ENCODE measurements at regions not wholly inside any gene's neighbourhood (a gene's known extent, or its start where the extent isn't known, plus 50 kb on each side); places are given as distances from the start of the nearest gene placed in this dataset.

DNA sequence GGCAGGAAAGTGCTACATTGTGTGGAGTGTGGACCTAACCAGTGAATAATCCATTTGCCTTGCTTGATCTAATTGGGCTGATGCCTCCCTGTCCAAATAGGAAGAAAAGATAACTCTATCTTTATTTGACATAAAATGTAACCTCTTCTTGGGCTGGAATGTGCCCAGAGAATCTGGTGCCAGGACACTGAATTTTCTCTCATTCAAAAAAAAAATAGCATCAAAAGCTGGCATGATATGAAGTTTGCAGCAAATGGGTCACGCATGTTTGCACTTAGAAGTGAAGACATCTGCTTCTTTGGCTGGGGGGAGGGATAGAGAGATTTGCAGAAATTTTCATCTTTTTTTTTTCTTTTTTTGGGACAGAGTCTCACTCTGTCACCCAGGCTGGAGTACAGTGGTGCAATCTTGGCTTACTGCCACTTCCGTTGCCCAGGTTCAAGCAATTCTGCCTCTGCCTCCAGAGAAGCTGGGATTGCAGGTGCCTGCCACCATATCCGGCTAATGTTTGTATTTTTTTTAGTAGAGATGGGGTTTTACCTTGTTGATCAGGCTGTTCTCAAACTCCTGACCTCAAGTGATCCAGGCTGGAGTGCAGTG lies 478.2 kb upstream of the EEF2KMT start:
- intact Hi-C loops (cut with micrococcal nuclease): no loop called here
- DNase-seq: no peak
- no peak for ATAC-seq

DNA sequence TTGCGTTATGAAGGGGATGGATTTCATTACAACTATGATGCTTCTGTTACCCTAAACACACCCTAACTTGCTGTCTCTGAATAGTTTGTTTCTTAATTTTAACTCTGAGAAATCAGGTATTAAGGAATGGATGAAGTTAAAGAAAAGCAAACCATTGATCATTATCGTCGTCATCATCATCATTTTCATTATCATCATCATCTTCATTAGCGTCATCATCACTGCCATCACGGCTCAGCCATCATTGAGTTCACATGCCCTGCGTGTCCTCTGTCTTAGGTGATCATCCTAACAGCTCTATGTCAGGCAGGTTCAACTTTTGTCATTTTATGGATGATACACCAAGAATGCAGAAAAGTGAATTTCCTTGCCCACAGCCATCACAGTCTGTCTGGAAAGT lies 477.5 kb upstream of the EEF2KMT start:
- intact Hi-C loops (cut with micrococcal nuclease): no loop called here
- no peak for DNase-seq
- no peak for ATAC-seq

DNA sequence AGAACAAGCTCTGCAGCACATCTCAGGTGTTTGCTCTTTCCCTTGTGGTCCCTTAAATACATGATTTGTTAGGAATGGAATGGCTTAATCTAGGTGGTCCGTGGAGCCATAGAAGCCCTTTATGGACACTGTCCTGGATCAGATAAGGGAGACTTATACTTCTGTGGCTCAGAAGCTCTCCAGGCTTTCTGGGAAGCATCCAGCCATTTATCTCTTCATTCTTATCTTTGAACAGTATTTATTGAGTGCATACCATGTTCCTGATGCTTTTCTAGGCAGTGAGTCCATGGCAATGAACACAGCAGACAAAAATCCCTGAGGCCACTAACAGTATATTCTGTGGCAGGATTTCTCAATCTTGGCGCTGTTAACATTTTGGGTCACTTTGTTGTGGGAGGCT lies 474.5 kb upstream of the EEF2KMT start:
- ATAC-seq (no peak), DNase-seq (no peak)
- intact Hi-C loops (cut with micrococcal nuclease): no loop called here

DNA sequence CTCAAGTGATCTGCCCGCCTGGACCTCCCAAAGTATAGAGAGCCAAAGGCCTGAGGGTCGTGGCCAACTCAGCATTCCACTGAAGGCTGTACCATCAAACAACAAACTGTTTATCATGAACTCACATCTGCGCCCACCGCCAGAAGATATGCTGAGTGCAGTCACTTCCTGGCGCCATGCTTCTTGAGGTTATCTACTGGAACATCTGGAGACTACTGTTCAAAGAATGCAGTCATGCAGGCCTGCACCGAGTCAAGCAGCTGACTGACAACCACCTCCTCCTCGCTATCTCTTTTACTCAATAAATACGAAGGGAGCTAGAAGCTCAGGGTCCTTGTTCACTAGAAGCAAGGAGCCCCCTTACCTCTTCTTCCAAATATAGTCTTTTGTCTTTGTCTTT lies 473.9 kb upstream of the EEF2KMT start:
- ATAC-seq (no peak), DNase-seq (no peak)
- intact Hi-C loops (cut with micrococcal nuclease): no loop called here

DNA sequence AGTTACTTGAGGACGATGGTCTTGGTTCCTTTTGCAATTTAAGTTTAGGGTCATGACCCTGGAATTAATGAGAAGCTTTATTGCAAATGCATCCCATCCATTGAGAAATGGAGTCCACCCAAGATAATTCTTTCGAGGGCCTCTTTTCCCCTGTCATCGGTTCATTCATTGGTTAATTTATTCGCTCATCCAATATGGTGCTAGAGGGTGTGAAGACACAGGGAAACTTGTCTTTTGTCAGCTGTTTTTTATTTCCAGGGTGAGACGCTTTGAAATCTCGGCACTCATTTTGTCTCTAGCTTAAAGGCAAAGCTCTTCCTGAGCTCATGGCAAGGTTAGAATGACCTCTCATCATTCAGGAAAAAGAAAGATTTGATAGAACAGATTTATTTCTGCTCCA lies 464.2 kb upstream of the EEF2KMT start:
- intact Hi-C loops (cut with micrococcal nuclease): no loop called here
- DNase-seq (no peak), ATAC-seq (no peak)

DNA sequence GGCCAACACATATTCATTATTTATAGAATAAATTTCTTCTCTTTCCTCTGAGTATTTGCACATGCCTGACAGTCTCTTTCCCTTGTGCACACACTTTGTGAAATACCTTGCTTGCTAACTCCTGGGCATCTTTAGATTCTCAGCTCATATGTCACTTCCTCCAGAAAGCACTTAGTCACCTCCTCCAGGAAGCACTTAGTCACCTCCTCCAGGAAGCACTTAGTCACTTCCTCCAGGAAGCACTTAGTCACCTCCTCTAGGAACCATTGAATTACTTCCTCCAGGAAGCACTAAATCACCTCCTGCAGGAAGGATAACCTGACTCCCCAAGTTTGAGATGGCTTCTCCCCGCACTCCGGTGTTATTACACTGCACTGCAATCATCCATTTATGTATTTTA lies 462.5 kb upstream of the EEF2KMT start:
- ATAC-seq: no peak
- DNase-seq: no peak
- intact Hi-C loops (cut with micrococcal nuclease): no loop called here

DNA sequence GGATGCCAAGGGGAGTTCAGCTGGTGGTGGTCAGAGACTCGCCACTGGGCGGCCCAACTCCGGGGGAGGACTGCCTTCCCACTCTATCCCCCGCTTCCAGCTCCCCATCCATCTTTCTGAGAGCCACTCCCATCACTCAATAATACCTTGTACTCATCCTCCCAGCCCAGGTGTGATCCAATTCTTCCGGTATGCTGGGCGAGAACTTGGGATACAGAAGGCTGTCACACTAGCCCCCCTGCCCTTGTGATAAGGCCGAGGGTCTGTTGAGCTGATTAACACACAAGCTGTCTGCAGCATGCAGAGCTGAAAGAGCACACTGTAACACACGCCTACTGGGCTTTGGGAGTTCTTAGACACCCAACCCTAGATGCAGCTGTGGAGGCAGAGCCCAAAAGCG lies 460.4 kb upstream of the EEF2KMT start:
- DNase-seq (no peak), ATAC-seq (no peak)
- intact Hi-C loops (cut with micrococcal nuclease): no loop called here

DNA sequence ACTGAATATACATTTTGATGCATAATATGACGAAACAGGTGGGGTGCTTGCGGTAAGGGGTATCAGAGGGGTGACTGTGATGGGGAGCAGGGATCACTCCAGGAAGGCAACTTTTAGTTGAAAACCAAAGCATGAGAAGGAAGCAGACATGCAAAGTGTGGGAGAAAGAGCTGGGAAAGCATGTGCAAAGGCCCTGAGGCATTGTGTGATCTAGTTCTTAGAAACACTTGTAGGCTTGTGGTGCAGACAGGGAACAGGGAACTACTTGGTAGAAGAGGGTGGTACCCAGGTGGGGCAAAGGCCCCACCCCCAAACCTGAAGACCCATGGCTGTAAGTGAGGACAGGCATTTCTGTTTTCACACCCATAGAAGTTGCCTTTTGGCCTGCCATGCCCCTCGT lies 459.9 kb upstream of the EEF2KMT start:
- intact Hi-C loops (cut with micrococcal nuclease): no loop called here
- ATAC-seq (no peak), DNase-seq (no peak)

DNA sequence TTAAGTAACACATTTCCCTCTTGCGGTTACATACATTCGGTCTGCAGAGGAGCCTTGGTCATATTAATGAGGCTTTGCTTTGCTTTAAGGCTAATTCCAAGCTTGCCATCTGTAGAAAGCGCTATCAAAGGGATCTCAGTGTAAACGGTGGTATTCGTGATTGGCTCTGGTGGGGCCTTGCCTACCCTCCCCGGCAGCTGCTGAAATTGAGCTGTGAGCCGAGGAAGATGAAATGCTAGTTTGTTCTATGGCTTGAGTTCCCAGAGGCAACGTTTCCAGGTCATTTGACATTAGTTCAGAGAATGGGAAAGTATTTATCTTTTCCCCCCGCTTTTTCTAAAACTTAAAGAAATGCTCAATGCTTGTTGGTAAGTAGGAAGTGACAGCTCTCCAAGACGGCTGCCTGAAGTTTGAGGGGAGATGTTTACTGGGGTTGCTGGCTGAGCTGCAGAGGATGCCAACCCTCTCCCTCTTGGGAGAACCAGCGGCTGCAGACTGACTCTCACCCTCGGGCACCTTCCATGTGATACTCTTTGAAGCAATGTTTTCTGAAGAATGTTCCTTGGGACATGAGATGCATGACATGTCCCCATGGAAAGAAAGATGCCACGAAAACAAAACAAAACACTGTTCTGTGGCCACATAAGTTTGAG lies 458.7 kb upstream of the EEF2KMT start:
- no peak for DNase-seq

DNA sequence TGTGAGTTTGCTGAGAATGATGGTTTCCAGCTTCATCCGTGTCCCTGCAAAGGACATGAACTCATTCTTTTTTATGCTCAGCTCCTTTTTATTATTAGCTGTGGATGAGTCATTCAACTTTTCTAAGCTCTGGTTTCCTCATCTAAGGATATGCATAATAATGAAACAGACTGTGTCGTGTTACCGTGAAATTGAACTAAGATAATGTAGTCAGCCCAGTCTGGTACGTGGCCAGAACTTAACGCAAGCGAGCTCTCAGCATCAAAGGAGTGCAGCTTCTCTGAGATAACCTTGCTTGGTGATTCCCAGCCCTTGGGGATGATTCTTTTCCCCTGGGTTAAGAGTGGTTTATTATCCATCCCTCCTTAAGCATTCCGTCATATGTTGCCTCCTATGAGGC lies 454.3 kb upstream of the EEF2KMT start:
- intact Hi-C loops (cut with micrococcal nuclease): no loop called here
- DNase-seq (no peak), ATAC-seq (no peak)

More for the DNA sequence above, 458.7 kb upstream of the EEF2KMT start:
- ATAC-seq: no peak
- intact Hi-C loops (cut with micrococcal nuclease): no loop called here

DNA sequence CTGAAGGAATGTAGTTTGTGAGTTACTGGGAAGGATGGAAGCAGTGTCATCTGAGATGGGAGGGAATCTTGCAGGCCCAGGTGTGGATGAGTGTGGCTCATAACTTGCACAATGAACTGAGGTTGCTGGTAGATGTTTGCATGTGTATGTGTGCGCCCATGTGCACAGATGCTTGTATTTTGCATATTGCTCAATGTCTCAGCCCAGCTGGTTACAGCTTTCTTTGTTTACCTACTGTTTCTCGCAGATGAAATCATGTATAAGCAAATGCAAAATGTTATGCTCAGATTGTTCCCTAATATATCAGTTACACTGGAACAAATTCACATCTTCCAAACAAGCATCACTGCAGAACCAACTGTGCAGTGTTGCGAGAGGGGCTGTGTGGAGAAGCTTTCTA lies 452.2 kb upstream of the EEF2KMT start:
- intact Hi-C loops (cut with micrococcal nuclease): no loop called here
- ATAC-seq (no peak), DNase-seq (no peak)

DNA sequence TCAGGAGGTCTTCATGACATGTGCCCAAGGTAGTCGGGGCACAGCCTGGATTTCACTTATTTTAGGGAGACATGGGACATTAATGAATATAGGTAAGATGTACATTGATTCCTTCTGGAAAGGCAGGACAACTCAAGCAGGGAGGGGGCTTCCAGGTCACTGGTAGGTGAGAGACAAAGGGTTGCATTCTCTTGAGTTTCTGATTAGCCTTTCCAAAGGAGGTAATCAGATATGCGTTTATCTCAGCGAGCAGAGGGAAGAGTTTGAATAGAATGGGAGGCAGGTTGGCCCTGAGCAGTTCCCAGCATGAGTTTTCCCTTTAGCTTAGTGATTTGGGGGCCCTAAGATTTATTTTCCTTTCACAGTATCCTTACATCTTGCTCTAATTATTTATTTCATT lies 443.8 kb upstream of the EEF2KMT start:
- intact Hi-C loops (cut with micrococcal nuclease): no loop called here
- DNase-seq (no peak), ATAC-seq (no peak)

DNA sequence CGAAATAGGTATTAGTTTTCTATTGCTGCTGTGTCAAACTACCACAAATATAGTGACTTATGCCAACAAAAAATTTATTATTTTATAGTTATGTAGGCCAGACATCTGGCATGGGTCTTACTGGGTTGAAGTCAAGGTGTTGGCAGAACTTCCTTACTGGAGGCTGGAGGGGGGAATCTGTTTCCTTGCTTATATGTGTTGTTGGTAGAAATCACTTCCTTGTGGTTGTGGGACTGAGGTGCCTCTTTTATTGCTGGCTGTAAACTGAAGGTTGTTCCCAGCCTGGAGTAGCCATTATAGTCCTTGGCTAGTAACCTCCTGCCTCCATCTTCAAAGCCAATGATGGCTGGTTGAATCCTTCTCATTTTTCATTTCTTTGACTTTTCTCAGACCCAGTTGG lies 439.8 kb upstream of the EEF2KMT start:
- no peak for ATAC-seq
- intact Hi-C loops (cut with micrococcal nuclease): no loop called here
- DNase-seq: no peak

DNA sequence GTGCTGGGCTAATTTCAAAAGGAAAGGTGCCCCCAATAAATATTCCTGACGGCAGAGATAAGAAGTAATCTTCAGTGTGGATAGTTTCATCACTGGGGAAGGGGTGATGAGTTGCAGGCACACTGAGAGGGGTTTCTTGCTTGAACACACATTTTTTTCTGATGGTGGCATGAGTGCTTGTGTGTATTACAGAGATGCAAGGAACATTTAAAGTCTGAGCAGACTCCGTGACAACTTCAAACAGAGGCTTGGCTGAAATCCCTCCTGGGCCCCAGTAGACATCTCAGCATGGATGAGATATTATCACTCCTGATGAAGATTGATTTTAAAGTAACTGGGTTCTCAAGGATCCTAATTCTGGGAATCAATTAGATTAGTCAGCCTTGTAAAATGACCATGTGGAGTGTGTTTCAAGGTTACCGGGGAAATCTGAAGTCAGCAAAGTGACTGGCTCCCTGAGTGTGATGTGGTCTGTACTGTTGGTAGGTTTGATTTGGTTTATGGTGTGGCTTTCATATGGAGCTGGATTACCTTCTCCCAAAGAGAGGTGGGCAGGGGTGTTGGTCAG lies 435.8 kb upstream of the EEF2KMT start:
- no peak for ATAC-seq
- no peak for DNase-seq
- intact Hi-C loops (cut with micrococcal nuclease): no loop called here

DNA sequence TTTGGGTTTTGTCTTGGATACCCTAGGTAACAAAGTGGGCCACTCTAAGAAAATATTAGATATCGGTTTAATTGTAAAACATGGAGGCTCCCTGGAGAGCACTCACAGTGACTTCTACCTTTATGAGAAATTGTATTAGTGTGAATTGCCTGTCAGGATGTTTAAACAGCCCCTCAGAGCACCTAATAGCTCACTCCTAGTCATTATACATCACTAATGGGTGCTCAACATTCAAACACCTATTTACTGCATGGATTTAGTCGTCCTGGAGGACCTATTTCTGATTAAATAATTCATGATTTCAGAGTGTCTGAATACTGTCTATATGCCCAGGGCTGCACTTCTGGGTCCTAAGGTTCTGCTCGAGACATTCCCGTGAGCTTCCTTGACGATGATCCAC lies 430.2 kb upstream of the EEF2KMT start:
- ATAC-seq (no peak), DNase-seq (no peak)
- intact Hi-C loops (cut with micrococcal nuclease): no loop called here

DNA sequence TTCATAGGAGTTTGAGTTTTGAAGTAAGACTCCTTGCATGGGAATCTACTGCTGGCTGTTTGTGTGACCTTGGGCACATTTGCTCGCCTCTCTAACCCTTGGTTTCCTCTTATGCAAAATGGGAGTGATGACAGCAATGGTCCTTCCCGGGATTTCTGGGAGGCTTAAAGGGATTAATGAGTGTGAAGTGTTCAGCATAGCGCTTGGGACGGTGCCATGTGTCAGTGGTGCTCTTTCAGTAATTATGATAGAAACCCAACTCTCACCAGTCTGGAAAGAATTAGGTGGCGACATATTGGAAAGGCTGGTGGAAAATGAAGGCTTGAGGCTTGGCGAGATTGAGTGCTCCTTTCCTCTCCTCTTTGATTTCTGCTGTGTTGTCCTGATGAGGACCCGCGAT lies 429.2 kb upstream of the EEF2KMT start:
- intact Hi-C loops (cut with micrococcal nuclease): no loop called here
- ATAC-seq: no peak

DNA sequence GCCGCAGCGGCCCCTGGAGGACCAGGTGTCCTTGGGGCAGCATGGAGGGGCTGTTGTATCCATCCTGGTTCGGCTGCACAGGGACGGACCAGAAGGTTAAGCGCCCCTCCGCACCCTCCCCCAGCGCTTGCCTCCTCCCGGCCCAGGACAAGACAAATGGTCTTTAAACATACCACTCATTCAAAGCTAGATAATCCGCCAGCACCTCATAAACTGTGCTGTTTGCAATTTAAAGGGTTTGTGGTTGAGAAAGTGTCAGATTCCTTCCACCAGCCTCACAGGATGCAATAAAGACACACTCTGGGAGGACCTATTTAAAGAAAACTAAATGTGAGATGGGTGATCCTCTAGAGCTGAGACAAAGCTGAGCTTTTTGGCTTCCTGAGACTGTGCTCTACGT lies 426.2 kb upstream of the EEF2KMT start:
- ATAC-seq: no peak
- no peak for DNase-seq

More for the DNA sequence above, 429.2 kb upstream of the EEF2KMT start:
- no peak for DNase-seq

DNA sequence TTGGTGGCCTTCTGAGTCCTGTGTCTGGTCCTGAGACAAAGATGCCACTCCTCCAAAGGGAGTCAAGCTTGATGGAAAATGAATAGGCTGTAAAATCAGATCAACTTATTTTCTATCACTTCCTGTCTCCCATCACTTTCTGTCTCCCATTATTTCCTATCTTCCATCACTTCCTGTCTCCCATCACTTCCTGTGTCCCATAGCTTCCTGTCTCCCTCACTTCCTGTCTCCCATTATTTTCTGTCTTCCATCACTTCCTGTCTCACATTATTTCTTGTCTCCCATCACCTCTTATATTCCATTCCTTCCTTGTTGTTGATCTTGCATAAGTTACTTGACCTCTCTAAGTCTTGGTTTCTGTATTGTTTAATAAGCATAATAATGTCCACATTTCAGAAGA lies 418.5 kb upstream of the EEF2KMT start:
- ATAC-seq (no peak), DNase-seq (no peak)
- intact Hi-C loops (cut with micrococcal nuclease): no loop called here

More for the DNA sequence above, 426.2 kb upstream of the EEF2KMT start:
- intact Hi-C loops (cut with micrococcal nuclease): no loop called here

DNA sequence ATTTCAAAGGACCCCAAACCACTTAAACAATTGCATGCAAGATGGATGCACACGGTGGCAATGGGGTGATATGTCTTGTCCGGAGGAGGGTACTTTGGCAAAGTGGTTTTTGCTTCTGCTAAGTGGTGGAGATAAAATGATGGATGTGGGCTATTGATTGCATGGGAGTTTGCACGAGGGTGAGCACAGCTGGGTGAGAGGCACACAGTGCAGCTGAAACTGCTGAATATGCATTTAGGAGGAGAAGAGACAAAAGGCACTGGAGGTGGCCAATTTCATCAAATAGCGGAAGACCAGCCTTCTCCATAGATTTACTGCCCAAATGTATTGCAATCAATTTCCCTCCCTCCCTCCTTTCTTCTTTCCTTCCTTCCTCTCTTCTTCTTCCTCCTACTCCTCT lies 414.4 kb upstream of the EEF2KMT start:
- DNase-seq: no peak
- ATAC-seq: no peak
- intact Hi-C loops (cut with micrococcal nuclease): no loop called here

DNA sequence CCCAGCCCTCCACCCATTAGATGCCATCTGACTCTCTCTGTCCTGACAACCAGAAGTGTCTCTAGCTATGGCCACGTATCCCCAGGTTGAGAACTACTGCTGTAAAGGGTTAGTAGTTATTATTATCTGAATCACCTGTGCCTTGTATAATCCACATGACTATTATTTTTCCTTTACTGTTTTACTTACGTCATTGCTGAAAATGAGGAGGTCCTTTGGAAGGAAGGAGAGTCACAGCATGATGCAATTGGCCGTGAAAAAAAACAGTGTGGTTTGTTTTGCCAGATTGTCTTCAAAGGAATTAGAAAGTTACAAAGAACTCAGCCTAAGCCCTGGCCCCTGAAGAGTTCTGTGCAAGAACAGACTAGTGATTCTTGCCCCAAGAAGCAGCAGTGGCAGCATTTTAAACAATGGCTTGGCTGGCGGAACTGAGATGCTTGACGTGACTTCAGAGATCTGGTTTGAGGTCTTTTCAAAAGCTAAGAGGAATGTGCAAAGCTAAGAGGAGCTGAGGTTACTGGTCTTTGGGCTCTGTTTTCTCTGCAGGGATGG lies 413.3 kb upstream of the EEF2KMT start:
- DNase-seq (no peak), ATAC-seq (no peak)
- intact Hi-C loops (cut with micrococcal nuclease): no loop called here

DNA sequence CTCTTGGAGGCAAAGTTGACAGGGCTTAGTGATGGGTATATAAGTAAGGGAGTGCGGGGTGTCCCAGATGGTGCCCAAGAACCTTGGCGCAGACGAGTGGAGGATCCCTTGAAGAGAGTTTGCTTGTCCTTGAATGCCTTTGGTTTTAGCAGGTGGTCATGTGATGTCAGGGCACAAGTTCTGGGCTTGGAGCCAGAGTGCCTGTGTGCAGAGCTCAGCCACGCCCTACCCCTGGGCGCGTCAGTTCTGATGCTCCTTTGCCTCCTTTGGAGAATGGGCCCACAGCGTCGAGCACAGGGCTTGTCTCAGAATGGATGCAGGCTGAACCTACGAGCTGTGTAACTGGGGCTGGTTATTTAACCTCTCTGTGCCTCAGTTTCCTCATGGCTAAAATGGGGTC lies 412.2 kb upstream of the EEF2KMT start:
- ATAC-seq: no peak
- intact Hi-C loops (cut with micrococcal nuclease): no loop called here

More for the DNA sequence above, 412.2 kb upstream of the EEF2KMT start:
- DNase-seq: no peak
